Epithelial cell of esophagus (primary cell): ENCODE measurements at regions not wholly inside any gene's neighbourhood (a gene's known extent, or its start where the extent isn't known, plus 50 kb on each side); places are given as distances from the start of the nearest gene placed in this dataset.

Experiments
- DNase-seq: peaks from one replicate; pipeline ENCODE4 v3.0.0; 2010; ENCODE audit warnings: low read depth
- H3K4me3 ChIP-seq: 2 replicates; pipeline ENCODE4 v1.5.1; 2011; ENCODE audit warnings: mild to moderate bottlenecking, low read length, control low read depth
- TF ChIP-seq, protein P1 (sequence below): IDR thresholded peaks from 2 replicates; pipeline ENCODE4 v1.5.1; 2011; ENCODE audit warnings: low read depth, mild to moderate bottlenecking, low read length, control low read depth, inconsistent platforms; ENCODE audit not compliant: insufficient read depth; ENCODE audit errors: missing control alignments

DNA sequence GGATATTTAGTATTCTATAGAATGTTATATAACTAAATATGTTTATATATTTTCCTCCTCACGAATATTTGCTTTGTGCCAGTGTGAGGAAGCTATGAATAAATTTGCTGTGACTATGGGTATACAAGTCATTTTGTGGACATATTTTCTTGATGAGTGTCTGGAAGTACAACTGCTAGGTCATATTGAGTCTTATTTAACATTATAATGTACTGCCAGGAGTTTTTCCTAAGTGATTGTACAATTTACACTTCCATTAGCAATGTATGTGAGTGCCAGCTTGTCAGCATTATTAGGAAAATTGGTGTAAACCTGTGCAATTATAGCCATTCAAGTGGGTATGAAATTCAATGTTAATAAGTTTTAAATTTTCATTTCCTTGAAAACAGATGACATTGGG lies 1328.9 kb upstream of the TMEFF2 start:
- TF ChIP-seq, protein P1, sequence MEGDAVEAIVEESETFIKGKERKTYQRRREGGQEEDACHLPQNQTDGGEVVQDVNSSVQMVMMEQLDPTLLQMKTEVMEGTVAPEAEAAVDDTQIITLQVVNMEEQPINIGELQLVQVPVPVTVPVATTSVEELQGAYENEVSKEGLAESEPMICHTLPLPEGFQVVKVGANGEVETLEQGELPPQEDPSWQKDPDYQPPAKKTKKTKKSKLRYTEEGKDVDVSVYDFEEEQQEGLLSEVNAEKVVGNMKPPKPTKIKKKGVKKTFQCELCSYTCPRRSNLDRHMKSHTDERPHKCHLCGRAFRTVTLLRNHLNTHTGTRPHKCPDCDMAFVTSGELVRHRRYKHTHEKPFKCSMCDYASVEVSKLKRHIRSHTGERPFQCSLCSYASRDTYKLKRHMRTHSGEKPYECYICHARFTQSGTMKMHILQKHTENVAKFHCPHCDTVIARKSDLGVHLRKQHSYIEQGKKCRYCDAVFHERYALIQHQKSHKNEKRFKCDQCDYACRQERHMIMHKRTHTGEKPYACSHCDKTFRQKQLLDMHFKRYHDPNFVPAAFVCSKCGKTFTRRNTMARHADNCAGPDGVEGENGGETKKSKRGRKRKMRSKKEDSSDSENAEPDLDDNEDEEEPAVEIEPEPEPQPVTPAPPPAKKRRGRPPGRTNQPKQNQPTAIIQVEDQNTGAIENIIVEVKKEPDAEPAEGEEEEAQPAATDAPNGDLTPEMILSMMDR: no peak
- H3K4me3 ChIP-seq: no peak overlapping the region
- DNase-seq: peak; percentile 9

DNA sequence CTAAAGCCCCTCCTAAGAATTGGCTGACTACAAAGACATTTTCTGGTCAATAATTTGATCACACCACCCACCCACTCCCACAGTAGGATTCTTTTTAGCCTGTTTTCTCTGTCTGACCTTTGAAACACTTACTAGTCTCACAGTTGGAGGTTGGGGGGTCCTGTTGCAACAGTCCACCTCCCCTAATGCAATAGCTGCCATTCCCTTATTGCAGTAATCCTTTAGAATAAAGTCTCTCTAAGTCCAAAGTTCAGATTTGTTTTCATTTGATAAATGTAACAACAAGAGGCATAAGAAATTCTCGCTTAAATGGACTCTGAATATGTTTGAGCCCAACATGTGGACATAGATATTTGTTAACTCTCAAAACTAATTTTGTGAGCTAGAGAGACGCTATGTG lies 1326.8 kb upstream of the TMEFF2 start:
- TF ChIP-seq, protein P1: no peak
- no peak for DNase-seq
- no peak overlapping the region for H3K4me3 ChIP-seq

DNA sequence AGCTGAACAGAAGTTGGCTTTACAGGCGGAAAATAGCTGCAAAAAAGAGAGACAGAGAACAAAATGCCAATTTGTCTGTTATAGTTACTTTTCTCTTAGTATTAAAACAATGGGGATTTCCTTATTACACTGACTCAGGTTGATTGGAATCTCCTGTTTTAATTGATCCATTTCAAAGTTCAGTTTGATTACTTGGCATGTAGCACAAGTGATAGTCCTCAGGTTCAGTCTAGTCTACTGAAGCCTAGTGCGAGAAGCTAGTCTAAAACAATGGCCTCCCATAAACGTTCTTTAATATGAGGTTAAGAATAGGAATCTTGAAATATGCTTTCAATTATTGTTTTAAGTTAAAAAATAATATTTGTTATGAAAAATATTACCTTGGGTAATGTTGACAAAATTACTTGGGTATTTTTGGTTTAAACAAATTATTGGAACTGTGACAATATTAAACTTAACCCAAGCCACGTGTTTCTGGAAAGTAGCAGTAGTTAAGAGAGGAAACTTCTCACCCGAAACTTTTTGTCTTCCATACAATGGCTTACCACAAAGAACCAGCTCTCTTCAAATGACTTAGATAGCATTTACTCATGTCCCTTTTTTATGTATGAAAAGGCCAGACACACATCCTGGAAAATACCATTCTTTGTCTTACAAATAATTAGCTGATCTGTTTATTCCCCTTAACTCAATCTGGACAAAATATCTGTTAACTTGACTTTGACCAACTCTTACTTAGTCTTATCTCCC lies 1326.2 kb upstream of the TMEFF2 start:
- DNase-seq: no peak
- TF ChIP-seq, protein P1: no peak
- no peak overlapping the region for H3K4me3 ChIP-seq

DNA sequence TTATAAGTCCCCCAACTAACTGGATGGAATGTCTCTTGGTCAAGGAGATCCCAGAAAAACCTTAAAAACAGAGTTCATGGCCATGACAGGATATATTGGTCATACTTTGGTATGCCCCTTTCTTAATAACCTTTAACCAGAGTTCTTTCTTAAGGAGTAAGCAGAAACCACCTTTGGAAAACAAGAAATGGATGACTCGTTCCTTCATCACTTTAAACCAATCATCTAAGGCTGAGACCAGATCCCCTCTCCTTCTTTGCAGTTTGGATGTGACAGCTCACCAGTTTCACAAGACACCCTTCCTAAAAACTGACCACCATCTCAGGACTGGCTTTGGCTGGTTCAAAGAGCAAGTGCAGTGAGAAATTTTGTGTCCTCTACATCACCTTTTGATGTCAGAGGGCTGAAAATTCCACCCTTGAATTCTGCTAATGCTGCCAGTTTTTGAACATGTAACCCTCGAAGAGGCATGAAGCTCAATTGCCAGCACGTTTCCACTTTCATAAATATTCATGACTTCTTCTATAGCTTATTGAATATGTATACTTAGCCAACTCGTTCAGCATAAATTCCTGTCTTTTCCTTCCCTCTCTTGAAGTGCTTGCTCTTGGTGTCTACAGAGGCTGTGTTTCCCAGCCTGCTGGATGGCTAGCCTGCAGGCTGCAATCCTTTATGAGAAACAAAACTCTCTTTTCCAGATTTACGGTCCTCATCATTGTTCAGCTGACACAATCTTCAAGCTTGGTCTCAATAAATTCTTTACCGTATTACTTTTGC lies 1323.5 kb upstream of the TMEFF2 start:
- H3K4me3 ChIP-seq: no peak overlapping the region
- TF ChIP-seq, protein P1: no peak
- peak; percentile 61 for DNase-seq

DNA sequence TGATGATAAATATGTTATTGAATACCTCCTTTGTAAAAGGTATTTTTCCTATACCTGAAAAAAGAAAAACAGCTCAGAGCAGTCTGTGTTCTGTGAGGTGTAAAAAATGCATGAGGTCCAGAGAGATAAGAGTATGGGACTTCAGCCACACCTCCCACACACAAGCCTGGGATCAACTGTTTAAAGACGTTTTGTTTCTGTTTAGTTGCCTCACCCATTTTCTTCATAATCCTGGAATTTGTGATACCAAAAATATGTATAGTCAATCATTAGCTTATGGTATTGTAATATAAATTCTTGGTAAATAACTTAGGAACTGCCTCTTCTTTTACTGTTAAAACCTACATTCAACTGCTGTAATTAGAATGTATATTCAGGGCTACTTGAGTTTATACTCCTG lies 1322.9 kb upstream of the TMEFF2 start:
- TF ChIP-seq, protein P1: no peak
- DNase-seq: no peak

DNA sequence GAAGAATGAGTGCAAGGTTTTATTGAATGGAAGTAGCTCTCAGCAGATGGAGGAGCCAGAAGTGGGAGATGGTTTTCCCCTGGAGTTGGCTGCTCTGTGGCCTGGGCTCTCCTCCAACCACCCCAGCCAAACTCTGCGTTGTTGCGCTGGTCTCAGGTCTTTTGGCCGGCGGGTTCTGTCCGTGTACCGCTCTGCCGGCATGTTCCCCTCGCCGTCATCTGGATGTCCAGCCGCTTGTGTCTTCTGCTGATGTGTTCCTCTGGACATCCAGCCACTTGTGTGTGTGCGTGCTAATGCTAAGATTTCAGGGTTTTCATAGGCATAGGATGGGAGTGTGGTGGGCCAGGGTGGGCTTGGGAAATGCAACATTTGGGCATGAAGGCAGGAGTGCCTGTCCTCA lies 1311.3 kb upstream of the TMEFF2 start:
- no peak overlapping the region for H3K4me3 ChIP-seq
- TF ChIP-seq, protein P1: no peak
- DNase-seq: no peak

More for the DNA sequence above, 1322.9 kb upstream of the TMEFF2 start:
- H3K4me3 ChIP-seq: no peak overlapping the region
